ENCODE measurements at regions not wholly inside any gene's neighbourhood (a gene's known extent, or its start where the extent isn't known, plus 50 kb on each side); places are given as distances from the start of the nearest gene placed in this dataset.

DNA sequence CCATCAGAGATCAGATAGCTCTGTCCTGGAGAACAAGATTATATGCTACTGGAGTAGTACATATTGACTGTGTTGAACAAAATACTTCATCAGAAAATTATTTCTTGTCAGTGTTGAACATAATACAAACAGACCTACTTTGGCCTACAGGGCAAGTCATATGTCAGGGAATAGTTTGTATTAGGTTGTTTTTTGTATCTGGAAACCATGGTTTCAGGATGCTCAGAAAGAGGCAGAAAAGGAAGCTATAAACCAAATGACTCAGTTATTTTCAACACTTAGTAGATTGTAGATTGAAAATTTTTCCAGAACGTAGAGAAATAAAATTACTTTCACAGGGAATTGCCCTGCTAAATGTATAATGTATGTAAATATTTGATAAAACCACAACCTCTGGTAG, 198.4 kb downstream of the CYB561 start:
- Histone ChIP-seq H3K4me1 (ENCODE audit: insufficient read depth, low read length) (no peaks in the 10 kb centered on the region), H3K14ac (ENCODE audit: insufficient read depth, low read length) (no peak overlapping the region), H2BK15ac (ENCODE audit: low read depth, low read length) (no peak overlapping the region), H2BK120ac (ENCODE audit: low read depth, low read length, poor library complexity, severe bottlenecking) (no peak overlapping the region), H3K4ac (ENCODE audit: low read depth, low read length) (no peak overlapping the region), H3K9ac (ENCODE audit: extremely low read depth, insufficient read length, low read length) (no peak overlapping the region), H4K5ac (ENCODE audit: insufficient read length, low read depth, low read length) (no peak overlapping the region), H4K8ac (replicated peaks; ENCODE audit: insufficient read length, low read depth, low read length) (no peak overlapping the region), H3K9me3 (ENCODE audit: control insufficient read depth, low read depth, low read length) (no peaks in the 10 kb centered on the region), H3K4me2 (ENCODE audit: insufficient read depth, insufficient read length, low read length) (no peak overlapping the region), H3K23ac (ENCODE audit: insufficient read length, low read depth, low read length) (no peak overlapping the region), H2AFZ (ENCODE audit: low read length) (no peak overlapping the region), H3K56ac (ENCODE audit: insufficient read length, low read depth, low read length) (no peak overlapping the region), H3K23me2 (ENCODE audit: insufficient read length, low read depth, low read length, poor library complexity, severe bottlenecking) (no peaks in the 10 kb centered on the region), H3K27ac (ENCODE audit: insufficient read length, low read depth, low read length) (no peak overlapping the region), H4K20me1 (ENCODE audit: control insufficient read depth, insufficient read depth, insufficient read length) (no peaks in the 10 kb centered on the region), H3K79me1 (ENCODE audit: insufficient read depth, low read depth, low read length, poor library complexity, severe bottlenecking) (no peaks in the 10 kb centered on the region), H2BK12ac (ENCODE audit: insufficient read length, low read depth, low read length) (no peak overlapping the region), H3K27me3 (ENCODE audit: insufficient read depth, low read length) (no peaks in the 10 kb centered on the region), H2BK20ac (ENCODE audit: low read depth, low read length, poor library complexity, severe bottlenecking) (no peak overlapping the region), H4K91ac (ENCODE audit: insufficient read length, low read depth, low read length) (no peak overlapping the region), H2BK5ac (ENCODE audit: insufficient read length, low read length) (no peak overlapping the region), H3T11ph (ENCODE audit: low read length) (no peak overlapping the region), H2AK5ac (ENCODE audit: insufficient read length, low read length) (no peak overlapping the region), H3K79me2 (ENCODE audit: insufficient read depth, low read length) (no peaks in the 10 kb centered on the region), H3K18ac (ENCODE audit: insufficient read length, low read depth, low read length) (no peak overlapping the region)
- no CpG with 5 or more reads among the region's 1 CpG for WGBS (ENCODE audit: extremely low coverage, insufficient read length, low lambda C conversion rate)
- no peak for TF ChIP-seq CTCF (conservative IDR thresholded peaks at IDR 0.05)
- H3K4me3 Mint-ChIP-seq = no peak overlapping the region
- H3K27ac Mint-ChIP-seq = no peak overlapping the region
- no peak for DNase-seq
- peaks cover 0 to 4% of the 10 kb centered on the region in 2 experiments; a peak in 3 of 4 replicates for H3K4me1 Mint-ChIP-seq
- peaks cover 0 to 10% of the 10 kb centered on the region in 2 experiments; a peak in 3 of 5 replicates for H3K9me3 Mint-ChIP-seq
- H3K36me3 Mint-ChIP-seq (ENCODE audit: insufficient read depth in 1 of 3, low read depth in 3 of 3) = no peaks in the 10 kb centered on the region; a peak in 1 of 7 replicates
- no peaks in the 10 kb centered on the region for H3K27me3 Mint-ChIP-seq (ENCODE audit: low read depth)
